GM21576 (cell line): ENCODE measurements at regions not wholly inside any gene's neighbourhood (a gene's known extent, or its start where the extent isn't known, plus 50 kb on each side); places are given as distances from the start of the nearest gene placed in this dataset.
"Not testable (repeated sequence)": the region's sequence is repeated elsewhere in the genome, so short reads cannot be mapped to it uniquely, and the experiment has no call there.

Experiments
- ATAC-seq: cut with Tn5 transposase; IDR thresholded peaks from one replicate; pipeline ENCODE4 v1.9.1; 2021; ENCODE audit warnings: mild to moderate bottlenecking, moderate library complexity; ENCODE audit not compliant: unreplicated experiment

- no peak for ATAC-seq
Observed at GRCh38 chr6:20340068-20340848, 61.4 kb upstream of the E2F3 start.

- no peak for ATAC-seq
Observed at GRCh38 chr6:20341096-20341495, 60.6 kb upstream of the E2F3 start.

- ATAC-seq: no peak
Observed at GRCh38 chr6:20341564-20341963, 60.1 kb upstream of the E2F3 start.

- ATAC-seq: not testable (repeated sequence)
Observed at GRCh38 chr6:20346948-20347347, 54.7 kb upstream of the E2F3 start.

- ATAC-seq: no peak
Observed at GRCh38 chr6:20348041-20348440, 53.6 kb upstream of the E2F3 start.

GRCh38 chr6:20349225-20349624, 52.5 kb upstream of the E2F3 start:
- no peak for ATAC-seq

GRCh38 chr6:20350215-20350614, 51.5 kb upstream of the E2F3 start:
- no peak for ATAC-seq

- ATAC-seq: no peak
Observed at GRCh38 chr6:20351534-20351933, 50.1 kb upstream of the E2F3 start.
